Astrocyte (in vitro differentiated cells and primary cell): ENCODE measurements at regions not wholly inside any gene's neighbourhood (a gene's known extent, or its start where the extent isn't known, plus 50 kb on each side); places are given as distances from the start of the nearest gene placed in this dataset.

Experiments
- DNase-seq: peaks from one replicate; pipeline ENCODE4 v3.0.0-alpha.2; 2010; ENCODE audit warnings: low read depth
- FAIRE-seq: peaks from 2 replicates; lab custom pipeline; 2011; peaks lifted over from hg19 to GRCh38; lab: Jason Lieb, UNC
- H2AFZ ChIP-seq: 2 replicates; pipeline ENCODE4 v1.6.0; 2012; ENCODE audit warnings: low read depth, low read length, inconsistent platforms
- H3K27ac ChIP-seq: 2 replicates; pipeline ENCODE4 v1.5.1; 2011; ENCODE audit warnings: low read depth, low read length, inconsistent platforms
- H3K27me3 ChIP-seq: 2 replicates; pipeline ENCODE4 v1.6.0; 2011; ENCODE audit warnings: low read length, inconsistent platforms; ENCODE audit not compliant: insufficient read depth
- H3K36me3 ChIP-seq: 2 replicates; pipeline ENCODE4 v1.5.1; 2011; ENCODE audit warnings: low read length, inconsistent platforms; ENCODE audit not compliant: insufficient read depth
- H3K4me1 ChIP-seq: 2 replicates; pipeline ENCODE4 v1.5.1; 2011; ENCODE audit warnings: low read length, inconsistent platforms; ENCODE audit not compliant: insufficient read depth
- H3K4me2 ChIP-seq: 2 replicates; pipeline ENCODE4 v1.6.0; 2012; ENCODE audit warnings: low read length, inconsistent platforms
- H3K4me3 ChIP-seq: 2 replicates; pipeline ENCODE4 v1.5.1; 2011; ENCODE audit warnings: low read depth, mild to moderate bottlenecking, low read length, inconsistent platforms; ENCODE audit not compliant: insufficient read depth
- H3K79me2 ChIP-seq: 2 replicates; pipeline ENCODE4 v1.6.0; 2012; ENCODE audit warnings: mild to moderate bottlenecking, low read length, inconsistent platforms; ENCODE audit not compliant: insufficient read depth
- H3K9ac ChIP-seq: 2 replicates; pipeline ENCODE4 v1.6.0; 2012; ENCODE audit warnings: mild to moderate bottlenecking, low read length, inconsistent platforms
- H3K9me3 ChIP-seq: 2 replicates; pipeline ENCODE4 v1.5.1; 2012; ENCODE audit warnings: low read depth, mild to moderate bottlenecking, low read length, inconsistent platforms; ENCODE audit not compliant: insufficient read depth
- H4K20me1 ChIP-seq: 2 replicates; pipeline ENCODE4 v1.6.0; 2012; ENCODE audit warnings: low read length, inconsistent platforms; ENCODE audit not compliant: insufficient read depth
- H3K27ac Mint-ChIP-seq: one replicate; pipeline ENCODE4 v1.8.0; 2021; ENCODE audit warnings: mild to moderate bottlenecking, mixed read lengths; ENCODE audit not compliant: unreplicated experiment
- H3K27me3 Mint-ChIP-seq: one replicate; pipeline ENCODE4 v1.8.0; 2021; ENCODE audit warnings: low read depth, mixed read lengths; ENCODE audit not compliant: unreplicated experiment
- H3K36me3 Mint-ChIP-seq: one replicate; pipeline ENCODE4 v1.8.0; 2021; ENCODE audit warnings: low read depth, mixed read lengths; ENCODE audit not compliant: unreplicated experiment
- H3K4me1 Mint-ChIP-seq: one replicate; pipeline ENCODE4 v1.8.0; 2021; ENCODE audit warnings: low read depth, mixed read lengths; ENCODE audit not compliant: unreplicated experiment
- H3K4me3 Mint-ChIP-seq: one replicate; pipeline ENCODE4 v1.8.0; 2021; ENCODE audit warnings: mild to moderate bottlenecking, moderate library complexity, mixed read lengths; ENCODE audit not compliant: unreplicated experiment
- H3K9me3 Mint-ChIP-seq: one replicate; pipeline ENCODE4 v1.8.0; 2021; ENCODE audit warnings: mild to moderate bottlenecking, mixed read lengths; ENCODE audit not compliant: unreplicated experiment
- EZH2 ChIP-seq: IDR thresholded peaks from 2 replicates; pipeline ENCODE4 v1.6.1; 2012; ENCODE audit warnings: mild to moderate bottlenecking, low read length, inconsistent platforms; ENCODE audit not compliant: insufficient read depth
- TF ChIP-seq, protein P1 (sequence below): IDR thresholded peaks from 2 replicates; pipeline ENCODE4 v1.5.1; 2011; ENCODE audit warnings: low read depth, mild to moderate bottlenecking, inconsistent platforms, low read length, moderate library complexity; ENCODE audit not compliant: insufficient read depth

DNA sequence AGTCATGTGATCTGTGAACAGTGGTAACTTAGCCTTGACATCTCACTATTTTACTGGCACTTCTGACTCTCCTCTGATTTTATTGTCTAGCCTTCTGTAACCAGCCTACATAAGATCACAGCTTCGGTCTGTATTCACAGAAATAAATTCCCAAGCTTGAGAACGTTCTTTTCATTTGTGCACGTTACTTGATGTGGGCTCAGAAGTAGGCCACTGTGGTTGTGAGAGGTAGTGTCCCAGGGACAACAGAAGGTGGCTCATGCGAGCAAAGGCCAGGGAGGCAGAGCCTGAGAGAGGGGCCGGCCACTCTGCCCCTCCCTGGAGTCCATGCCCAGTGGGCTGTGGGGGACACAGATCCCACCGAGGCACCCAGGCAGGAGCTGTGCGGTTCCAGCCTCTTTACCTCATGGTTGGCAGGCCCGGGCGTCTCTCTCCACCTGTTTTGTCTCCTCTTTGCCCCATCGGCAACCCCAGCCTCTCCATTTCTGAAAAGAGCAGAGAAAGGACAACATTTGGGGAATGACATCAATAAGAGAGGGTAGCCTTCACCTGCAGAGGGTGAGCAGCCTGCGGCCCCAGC, 207.5 kb upstream of the CST7 start:
- peaks cover 22% of the 10 kb centered on the region for H3K27me3 Mint-ChIP-seq
- no peak overlapping the region for H3K4me2 ChIP-seq
- H3K27ac Mint-ChIP-seq, result no peak overlapping the region
- no peak for DNase-seq
- H3K27ac ChIP-seq, result no peak overlapping the region
- H3K9me3 ChIP-seq, result no peaks in the 10 kb centered on the region
- no peaks in the 10 kb centered on the region for H3K36me3 Mint-ChIP-seq
- H3K79me2 ChIP-seq, result no peaks in the 10 kb centered on the region
- no peak for FAIRE-seq
- no peaks in the 10 kb centered on the region for H3K4me1 ChIP-seq
- H3K4me1 Mint-ChIP-seq, result peaks cover 2% of the 10 kb centered on the region
- H3K4me3 Mint-ChIP-seq, result no peak overlapping the region
- no peaks in the 10 kb centered on the region for H3K27me3 ChIP-seq
- H3K9me3 Mint-ChIP-seq, result no peaks in the 10 kb centered on the region
- H3K4me3 ChIP-seq, result no peak overlapping the region
- no peak overlapping the region for H2AFZ ChIP-seq
- H4K20me1 ChIP-seq, result no peaks in the 10 kb centered on the region
- no peak overlapping the region for H3K9ac ChIP-seq
- no peak for TF ChIP-seq EZH2
- TF ChIP-seq, protein P1, sequence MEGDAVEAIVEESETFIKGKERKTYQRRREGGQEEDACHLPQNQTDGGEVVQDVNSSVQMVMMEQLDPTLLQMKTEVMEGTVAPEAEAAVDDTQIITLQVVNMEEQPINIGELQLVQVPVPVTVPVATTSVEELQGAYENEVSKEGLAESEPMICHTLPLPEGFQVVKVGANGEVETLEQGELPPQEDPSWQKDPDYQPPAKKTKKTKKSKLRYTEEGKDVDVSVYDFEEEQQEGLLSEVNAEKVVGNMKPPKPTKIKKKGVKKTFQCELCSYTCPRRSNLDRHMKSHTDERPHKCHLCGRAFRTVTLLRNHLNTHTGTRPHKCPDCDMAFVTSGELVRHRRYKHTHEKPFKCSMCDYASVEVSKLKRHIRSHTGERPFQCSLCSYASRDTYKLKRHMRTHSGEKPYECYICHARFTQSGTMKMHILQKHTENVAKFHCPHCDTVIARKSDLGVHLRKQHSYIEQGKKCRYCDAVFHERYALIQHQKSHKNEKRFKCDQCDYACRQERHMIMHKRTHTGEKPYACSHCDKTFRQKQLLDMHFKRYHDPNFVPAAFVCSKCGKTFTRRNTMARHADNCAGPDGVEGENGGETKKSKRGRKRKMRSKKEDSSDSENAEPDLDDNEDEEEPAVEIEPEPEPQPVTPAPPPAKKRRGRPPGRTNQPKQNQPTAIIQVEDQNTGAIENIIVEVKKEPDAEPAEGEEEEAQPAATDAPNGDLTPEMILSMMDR, result no peak
- H3K36me3 ChIP-seq, result no peaks in the 10 kb centered on the region

DNA sequence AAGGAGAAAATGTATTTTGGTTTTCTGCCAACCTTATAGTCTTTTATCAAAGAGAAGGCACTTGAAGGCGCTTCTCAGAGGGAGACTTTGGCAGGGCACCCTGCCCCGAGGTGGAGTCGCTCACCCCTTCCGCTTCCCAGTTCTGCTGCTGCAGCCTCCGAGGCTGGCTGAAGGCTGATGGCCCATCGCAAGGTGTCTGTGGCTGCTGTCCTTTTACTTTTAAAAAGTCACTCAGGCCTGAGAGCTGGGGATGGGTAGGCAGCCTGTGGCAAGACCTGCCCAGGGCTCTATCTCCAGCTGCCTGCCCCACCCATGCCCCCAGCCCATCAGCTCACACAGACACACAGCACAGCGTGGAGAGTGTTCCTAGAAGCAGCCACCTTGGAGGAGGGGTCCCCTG, 206.6 kb upstream of the CST7 start:
- Histone ChIP-seq H2AFZ (no peak overlapping the region), H3K36me3 (no peaks in the 10 kb centered on the region), H3K9me3 (no peaks in the 10 kb centered on the region), H3K4me2 (no peak overlapping the region), H3K4me3 (no peak overlapping the region), H4K20me1 (no peaks in the 10 kb centered on the region), H3K4me1 (no peaks in the 10 kb centered on the region), H3K79me2 (no peaks in the 10 kb centered on the region), H3K27me3 (no peaks in the 10 kb centered on the region), H3K27ac (no peak overlapping the region), H3K9ac (no peak overlapping the region)
- no peak overlapping the region for H3K4me3 Mint-ChIP-seq
- H3K27ac Mint-ChIP-seq, result no peak overlapping the region
- H3K36me3 Mint-ChIP-seq, result no peaks in the 10 kb centered on the region
- no peak for TF ChIP-seq EZH2
- TF ChIP-seq, protein P1, result no peak
- no peaks in the 10 kb centered on the region for H3K9me3 Mint-ChIP-seq
- peaks cover 4% of the 10 kb centered on the region for H3K4me1 Mint-ChIP-seq
- no peak for FAIRE-seq
- peaks cover 22% of the 10 kb centered on the region for H3K27me3 Mint-ChIP-seq
- no peak for DNase-seq

DNA sequence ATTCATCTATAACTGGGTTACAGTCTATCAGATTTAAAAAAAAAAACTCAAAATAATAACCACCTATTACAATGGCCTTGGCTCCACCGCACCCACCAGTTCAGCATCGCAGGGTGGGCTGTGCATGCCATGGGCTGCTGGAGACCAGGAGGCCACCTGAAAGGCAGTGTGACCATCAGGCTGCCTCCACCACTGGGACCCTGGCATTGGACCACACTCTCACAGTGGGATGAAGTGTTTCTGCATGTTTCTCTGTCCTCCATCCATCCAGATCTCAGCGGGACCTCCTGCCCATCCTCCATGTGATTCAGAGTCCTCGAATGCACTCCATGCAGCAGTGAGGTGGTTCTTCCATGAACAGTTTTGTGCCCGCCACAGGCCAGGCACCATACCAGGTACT, 206.1 kb upstream of the CST7 start:
- Histone ChIP-seq H3K79me2 (no peaks in the 10 kb centered on the region), H3K4me3 (no peak overlapping the region), H3K27ac (no peak overlapping the region), H3K36me3 (no peaks in the 10 kb centered on the region), H3K9me3 (no peaks in the 10 kb centered on the region), H3K4me1 (no peaks in the 10 kb centered on the region), H3K4me2 (no peak overlapping the region), H3K27me3 (no peaks in the 10 kb centered on the region), H3K9ac (no peak overlapping the region), H2AFZ (no peak overlapping the region), H4K20me1 (no peaks in the 10 kb centered on the region)
- Mint-ChIP-seq H3K36me3 (no peaks in the 10 kb centered on the region), H3K27ac (no peak overlapping the region), H3K27me3 (peaks cover 18% of the 10 kb centered on the region), H3K9me3 (no peaks in the 10 kb centered on the region), H3K4me1 (peaks cover 4% of the 10 kb centered on the region), H3K4me3 (no peak overlapping the region)
- TF ChIP-seq EZH2, result no peak
- TF ChIP-seq, protein P1, result no peak
- DNase-seq, result no peak
- no peak for FAIRE-seq
